Stimulated activated CD8-positive, alpha-beta memory T cell treated with anti-CD3 and anti-CD28 coated beads, Interleukin-12 subunit alpha, Interleukin-12 subunit beta, amount 100 ng/mL, for 1 hour (primary cell): ENCODE measurements at regions not wholly inside any gene's neighbourhood (a gene's known extent, or its start where the extent isn't known, plus 50 kb on each side); places are given as distances from the start of the nearest gene placed in this dataset.
"Not testable (repeated sequence)": the region's sequence is repeated elsewhere in the genome, so short reads cannot be mapped to it uniquely, and the experiment has no call there.

Experiments
- DNase-seq: peaks from one replicate; pipeline ENCODE4 v3.0.0-alpha.2; 2020; ENCODE audit warnings: low read depth

DNA sequence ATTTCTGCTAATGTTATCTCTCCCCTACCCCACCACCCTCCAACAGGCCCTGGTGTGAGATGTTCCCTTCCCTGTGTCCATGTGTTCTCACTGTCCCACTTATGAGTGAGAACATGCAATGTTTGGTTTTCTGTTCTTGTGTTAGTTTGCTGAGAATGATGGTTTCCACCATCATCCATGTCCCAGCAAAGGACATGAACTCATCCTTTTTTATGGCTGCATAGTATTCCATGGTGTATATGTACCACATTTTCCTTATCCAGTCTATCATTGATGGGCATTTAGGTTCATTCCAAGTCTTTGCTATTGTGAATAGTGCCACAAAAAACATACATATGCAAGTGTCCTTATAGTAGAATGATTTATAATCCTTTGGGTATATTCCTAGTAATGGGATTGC, 104.5 kb downstream of the ZNF33B start:
- not testable (repeated sequence) for DNase-seq

DNA sequence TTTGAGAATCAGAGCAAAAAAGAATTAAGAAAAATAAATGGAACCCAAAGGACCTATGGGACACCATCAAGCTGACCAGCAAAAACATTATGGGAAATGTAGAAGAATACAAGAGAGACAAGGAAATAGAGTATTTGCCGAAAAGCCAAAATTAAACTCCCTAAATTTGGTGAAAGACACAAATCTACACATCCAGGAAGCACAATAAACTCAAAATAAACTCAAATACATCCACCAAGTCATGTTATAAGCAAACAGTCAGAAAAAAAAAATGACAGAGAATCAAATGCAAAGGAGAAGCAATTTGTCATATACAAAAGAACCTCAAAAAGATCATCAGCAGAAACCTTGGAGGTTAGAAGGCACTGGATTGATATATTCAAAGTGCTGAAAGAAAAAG, 105.4 kb downstream of the ZNF33B start:
- no peak for DNase-seq

GRCh38 chr10:42523098-42523497, 115.3 kb downstream of the ZNF33B start:
- DNase-seq: no peak

- no peak for DNase-seq
Observed at GRCh38 chr10:42519761-42520460, 118.5 kb downstream of the ZNF33B start.

DNA sequence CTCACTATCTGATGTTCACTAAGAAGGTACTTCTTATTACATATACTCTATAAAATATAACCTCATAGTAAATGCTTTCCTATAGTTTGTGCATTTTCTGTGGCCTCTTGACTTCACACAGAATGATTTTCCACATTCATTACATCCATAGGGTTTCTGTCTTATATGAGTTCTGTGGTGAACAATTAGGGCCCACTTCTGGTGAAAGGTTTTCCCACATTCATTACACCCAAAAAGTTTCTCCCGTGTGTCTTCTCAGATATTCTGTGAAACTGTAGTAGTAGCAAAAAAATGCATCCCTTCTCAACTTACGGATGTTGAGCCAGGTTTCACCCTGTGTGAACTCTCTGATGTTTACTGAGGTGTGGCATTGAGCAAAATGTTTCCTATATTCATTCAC, 119.3 kb downstream of the ZNF33B start:
- DNase-seq: no peak

- no peak for DNase-seq
Observed at GRCh38 chr10:42513921-42514320, 124.4 kb downstream of the ZNF33B start.

- DNase-seq: no peak
Observed at GRCh38 chr10:42491801-42492200, 146.6 kb downstream of the ZNF33B start.

DNA sequence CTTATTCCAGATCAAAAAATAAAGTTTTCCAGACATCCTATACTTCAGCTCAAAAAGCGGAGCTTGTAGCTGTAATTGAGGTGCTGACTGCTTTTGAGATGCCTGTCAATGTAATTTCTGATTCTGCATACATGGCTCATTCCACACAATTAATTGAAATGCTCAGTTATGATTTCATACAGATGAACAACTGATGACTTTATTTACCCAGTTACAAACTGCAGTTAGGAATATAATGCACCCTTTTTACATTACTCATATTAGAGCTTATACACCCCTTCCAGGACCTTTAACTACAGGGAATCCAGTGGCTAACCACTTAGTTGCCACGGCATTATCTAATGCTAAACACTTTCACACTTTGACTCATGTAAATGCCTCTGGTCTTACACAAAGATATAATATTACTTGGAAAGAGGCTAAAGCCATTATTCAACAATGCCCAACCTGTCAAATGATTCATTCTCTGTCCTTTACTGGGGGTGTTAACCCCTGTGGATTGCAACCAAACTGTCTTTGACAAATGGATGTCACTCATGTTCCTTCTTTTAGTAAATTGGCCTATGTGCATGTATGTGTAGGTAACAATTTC, 147.3 kb downstream of the ZNF33B start:
- no peak for DNase-seq

- no peak for DNase-seq
Observed at GRCh38 chr10:42490368-42490767, 148.0 kb downstream of the ZNF33B start.

GRCh38 chr10:42488416-42488815, 150.0 kb downstream of the ZNF33B start:
- DNase-seq: no peak

- DNase-seq: no peak
Observed at GRCh38 chr10:42482411-42482810, 156.0 kb downstream of the ZNF33B start.

DNA sequence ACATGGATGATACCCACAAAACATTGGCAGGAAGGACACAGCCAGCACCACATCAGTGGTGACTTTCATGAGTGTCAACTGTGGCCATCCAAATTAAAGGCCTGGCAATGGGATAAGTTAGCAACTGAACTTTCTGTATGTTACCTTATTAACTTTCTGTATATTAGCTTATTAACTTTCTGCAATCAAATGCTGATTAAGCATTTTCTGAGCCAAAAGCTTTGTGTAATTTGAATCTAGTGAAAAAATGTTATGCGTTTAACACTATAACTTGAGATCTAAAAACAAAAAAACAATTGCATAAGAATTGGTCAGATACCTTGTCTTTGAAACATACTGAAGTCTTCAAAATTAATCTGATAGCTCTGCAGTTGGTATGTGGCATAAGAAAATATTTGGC, 159.3 kb downstream of the ZNF33B start:
- no peak for DNase-seq

DNA sequence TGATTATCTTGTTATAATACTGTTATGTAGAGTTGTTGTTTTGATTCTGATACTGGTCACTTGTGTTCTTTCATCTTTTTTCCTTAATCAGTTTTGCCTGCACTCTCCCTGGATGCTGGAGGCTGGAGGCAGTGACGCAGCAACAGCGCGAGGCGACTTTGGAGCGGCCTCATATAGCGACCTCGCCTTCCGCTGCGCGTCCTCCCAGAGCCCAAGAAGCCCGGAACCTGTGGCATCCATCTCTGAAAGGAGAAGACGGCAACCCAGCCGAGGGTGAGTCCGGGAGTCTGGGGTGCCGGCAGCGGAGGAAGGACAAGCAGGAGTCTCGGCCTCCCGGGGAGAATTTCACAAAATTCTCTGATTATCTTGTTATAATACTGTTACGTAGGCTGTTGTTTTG, 161.2 kb downstream of the ZNF33B start:
- DNase-seq: no peak

GRCh38 chr10:42476101-42476500, 162.3 kb downstream of the ZNF33B start:
- no peak for DNase-seq

DNA sequence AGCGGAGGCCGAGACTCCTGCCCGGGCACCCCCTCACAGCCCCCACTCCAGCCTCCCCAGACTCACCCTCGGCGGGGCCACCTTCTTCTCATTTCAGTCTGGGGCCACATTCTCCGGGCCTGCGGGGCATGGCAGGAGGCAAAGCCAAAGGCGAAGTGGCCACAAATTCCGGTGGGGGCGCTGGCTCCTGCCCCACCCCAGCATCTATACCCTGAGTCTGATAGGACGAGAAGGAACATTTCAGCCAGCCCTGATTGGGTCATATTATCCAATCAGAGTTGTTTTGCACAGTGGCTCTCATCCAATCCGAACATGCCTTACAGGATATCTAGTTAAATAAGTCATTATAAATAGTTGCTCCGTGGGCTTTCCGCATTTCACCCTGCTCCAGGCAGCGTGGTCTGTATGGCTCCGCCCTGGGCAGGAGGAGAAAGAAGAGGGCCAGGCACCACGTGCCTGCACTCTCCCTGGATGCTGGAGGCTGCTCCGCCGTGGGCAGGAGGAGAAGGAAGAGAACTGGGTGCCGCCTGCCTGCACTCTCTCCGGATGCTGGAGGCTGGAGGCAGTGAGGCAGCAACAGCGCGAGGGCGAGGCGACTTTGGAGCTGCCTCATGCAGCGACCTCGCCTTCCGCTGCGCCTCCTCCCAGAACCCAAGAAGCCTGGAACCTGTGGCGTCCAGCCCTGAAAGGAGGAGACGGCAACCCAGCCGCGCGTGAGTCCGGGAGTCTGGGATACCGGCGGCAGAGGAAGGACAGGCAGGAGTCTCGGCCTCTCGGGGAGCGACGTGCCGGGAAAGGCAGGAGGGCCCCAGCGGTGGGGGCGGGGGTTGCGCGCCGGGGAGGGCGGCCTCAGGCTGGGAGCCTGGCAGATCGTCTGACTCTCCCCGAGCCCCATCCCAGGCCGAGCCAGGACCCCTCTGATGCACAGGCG, 162.9 kb downstream of the ZNF33B start:
- DNase-seq: no peak

- no peak for DNase-seq
Observed at GRCh38 chr10:42454313-42454712, 184.1 kb downstream of the ZNF33B start.

DNA sequence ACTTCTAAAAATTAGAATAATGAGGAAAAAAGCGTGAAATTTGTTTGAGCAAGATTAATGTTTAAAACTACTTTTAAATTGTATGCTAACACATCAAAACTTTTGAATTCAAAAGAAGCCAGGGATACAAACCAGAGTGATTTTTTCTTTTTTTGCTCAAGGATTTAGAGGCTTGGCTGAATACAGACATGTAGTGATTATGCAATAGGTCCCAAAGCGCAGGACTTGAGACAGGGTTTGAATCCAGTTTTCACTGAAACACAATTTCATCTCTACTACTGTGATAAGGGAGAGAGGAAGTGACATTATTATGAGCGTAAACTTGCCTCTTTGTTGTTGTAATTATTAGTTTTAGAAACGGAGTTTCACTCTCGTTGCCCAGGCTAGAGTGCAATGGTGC, 207.3 kb downstream of the ZNF33B start:
- DNase-seq: no peak

GRCh38 chr10:42428534-42428933, 209.8 kb downstream of the ZNF33B start:
- DNase-seq: no peak

DNA sequence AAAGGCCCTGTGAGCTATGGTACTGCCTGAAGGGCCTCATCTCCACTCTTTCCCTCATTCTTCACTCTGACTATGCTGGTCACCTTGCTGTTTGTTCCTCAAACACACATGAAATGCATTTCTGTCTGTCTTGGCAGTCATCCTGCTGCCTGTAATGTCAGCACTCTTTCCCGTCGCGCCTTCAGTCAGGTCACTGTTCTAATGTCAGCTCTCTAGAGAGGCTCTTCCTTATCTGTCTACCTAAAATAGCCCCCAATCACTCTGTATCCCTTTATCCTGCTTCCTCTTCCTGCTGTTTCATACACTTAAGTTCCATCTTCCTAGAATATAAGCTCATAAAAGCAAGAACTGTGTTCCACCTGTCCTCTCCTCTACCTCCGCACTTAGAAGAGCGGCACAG, 215.5 kb downstream of the ZNF33B start:
- no peak for DNase-seq

DNA sequence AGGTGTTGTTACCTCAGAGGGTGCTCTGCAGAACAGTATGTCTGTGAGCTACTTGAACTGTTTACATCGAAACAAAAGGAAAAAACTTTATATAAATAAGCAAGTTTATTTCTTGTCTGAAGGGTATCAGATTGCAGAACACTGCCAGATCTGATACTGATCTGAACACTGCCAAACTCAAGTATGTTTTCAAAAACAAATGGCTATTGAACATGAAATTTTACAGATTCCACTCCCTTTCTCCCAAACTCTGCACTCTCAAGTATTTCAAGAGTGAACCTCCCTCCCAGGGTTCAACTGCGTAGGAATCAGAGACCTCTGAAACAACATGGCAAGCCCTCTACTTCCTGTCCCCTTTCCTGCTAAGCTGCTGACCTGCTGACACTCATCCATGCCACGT, 216.6 kb downstream of the ZNF33B start:
- DNase-seq: no peak

DNA sequence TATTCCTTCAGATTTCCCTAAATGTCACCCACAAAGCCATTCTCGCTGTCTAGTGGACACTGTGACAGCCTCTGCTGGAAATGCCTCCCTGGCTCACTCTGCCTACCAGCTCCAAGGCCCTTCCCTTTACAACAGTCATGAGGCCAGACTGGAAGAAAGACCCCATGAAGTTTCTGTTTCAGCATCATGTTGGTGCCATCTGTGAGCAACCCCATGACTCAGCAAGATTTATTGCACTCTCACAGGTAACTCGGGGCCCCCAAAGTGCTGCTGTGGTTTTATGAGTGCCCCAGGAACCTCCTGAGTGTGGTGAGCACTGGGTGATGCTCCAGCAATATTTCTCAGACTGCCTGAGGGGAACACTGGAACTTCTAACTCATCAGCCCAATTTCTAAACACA, 218.6 kb downstream of the ZNF33B start:
- no peak for DNase-seq

GRCh38 chr10:42380926-42381547, 257.3 kb downstream of the ZNF33B start:
- DNase-seq: no peak
